ENCODE measurements at regions not wholly inside any gene's neighbourhood (a gene's known extent, or its start where the extent isn't known, plus 50 kb on each side); places are given as distances from the start of the nearest gene placed in this dataset.

DNA sequence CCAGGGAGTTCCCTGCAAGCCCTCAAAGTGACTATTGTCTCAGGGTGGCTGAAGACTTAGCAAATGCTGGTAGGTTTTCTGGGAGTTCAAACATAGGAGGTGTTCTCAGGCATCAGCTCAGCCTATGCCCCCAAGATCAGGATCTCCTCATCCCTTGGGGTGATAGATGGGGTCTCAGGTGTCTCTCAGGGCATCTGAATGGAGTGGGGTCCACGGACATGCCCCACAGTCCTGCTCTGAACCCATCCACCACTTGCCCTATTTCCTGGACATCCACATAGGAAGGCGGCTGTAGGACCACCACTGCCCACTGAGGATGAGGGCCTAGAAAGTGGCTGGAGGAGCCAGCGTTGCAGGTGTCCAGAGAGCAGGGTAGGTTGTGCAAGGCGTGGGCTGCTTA, 287.0 kb upstream of the CXCR4 start:
- DNase-seq (ENCODE audit: low read depth in 2 of 2), result no peak

DNA sequence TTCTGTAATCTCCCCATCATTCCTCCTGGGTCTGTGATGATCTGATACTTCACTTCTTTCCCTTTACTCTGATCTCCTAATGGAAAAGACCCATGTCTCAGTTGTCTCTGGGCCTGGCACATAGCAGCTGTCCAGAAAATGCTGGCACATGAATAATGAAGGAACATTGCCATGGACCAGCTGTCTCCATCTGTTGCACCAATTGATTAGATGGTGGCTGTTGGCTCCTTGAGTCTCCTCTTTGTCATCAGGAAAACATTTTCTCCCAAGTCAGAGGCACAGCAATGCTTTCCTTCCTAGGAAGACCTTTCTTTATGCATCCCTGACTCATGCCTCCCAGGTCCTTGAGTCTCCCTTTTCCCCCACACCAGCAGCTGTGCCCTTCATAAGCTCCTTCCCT, 286.2 kb upstream of the CXCR4 start:
- DNase-seq (ENCODE audit: low read depth in 2 of 2), result no peak

DNA sequence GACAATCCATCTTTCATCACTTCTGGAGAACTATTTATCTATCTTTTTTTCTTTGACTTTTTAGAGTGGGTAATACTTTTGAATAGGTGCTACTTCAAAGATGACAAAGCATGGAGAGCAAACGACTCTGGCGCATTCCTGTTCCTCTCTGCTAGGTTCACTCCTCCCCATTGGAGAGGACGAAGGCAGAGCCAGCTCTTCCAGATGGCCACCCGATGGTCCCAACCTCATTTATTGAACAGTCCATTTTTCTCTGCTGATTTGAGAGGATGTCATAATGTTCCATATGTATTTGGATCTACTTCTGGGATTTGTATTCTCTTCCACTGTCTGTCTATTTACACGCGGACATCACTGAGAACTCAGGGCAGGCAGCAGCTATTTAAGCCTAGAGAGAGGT, 284.3 kb upstream of the CXCR4 start:
- DNase-seq (ENCODE audit: low read depth in 2 of 2), result no peak

DNA sequence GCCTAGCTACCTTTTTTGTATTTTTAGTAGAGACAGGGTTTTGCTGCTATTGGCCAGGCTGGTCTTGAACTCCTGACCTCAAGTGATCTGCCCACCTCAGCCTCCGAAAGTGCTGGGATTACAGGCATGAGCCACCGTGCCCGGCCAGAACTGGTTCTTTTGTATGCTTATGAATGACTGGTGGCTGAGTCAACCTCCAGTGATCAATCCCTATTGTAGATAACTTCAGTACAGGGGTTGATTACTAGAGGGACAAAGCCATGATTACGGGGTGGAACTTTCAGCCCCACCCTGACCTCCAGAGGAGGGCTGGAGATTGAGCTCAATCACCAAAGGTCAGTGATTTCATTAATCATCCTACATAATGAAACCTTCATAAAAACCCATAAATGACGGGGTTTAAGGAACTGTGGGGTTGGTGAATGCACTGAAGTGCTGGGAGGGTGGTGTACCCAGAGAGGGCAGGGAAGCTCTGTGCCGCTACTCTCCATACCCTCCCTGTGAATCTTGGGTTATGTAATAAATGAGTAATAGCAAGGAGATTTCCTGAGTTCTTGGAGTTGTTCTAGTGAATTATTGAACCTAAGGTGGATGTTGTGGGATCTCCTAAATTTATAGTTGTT, 281.8 kb upstream of the CXCR4 start:
- no peak for DNase-seq (ENCODE audit: low read depth in 2 of 2)

DNA sequence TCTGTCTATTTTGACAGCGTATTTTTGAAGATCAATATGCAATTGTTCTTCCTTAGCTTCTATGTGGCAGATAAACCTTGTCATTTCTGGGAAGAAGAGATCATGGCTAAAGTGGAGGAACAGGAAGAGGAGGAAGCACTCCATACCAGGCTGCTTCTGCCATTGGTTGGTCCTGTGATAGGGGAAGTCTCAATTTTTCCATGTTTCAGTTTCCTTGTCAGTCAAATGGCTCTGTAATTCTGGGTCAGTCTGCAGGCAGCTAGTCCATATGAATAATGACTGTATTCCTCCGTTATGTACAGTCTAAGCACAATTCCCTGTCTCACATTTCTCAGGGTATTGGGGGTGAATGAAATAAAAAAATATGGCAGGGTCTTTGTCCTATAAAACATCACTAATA, 277.6 kb upstream of the CXCR4 start:
- DNase-seq (ENCODE audit: low read depth in 2 of 2), result no peak

DNA sequence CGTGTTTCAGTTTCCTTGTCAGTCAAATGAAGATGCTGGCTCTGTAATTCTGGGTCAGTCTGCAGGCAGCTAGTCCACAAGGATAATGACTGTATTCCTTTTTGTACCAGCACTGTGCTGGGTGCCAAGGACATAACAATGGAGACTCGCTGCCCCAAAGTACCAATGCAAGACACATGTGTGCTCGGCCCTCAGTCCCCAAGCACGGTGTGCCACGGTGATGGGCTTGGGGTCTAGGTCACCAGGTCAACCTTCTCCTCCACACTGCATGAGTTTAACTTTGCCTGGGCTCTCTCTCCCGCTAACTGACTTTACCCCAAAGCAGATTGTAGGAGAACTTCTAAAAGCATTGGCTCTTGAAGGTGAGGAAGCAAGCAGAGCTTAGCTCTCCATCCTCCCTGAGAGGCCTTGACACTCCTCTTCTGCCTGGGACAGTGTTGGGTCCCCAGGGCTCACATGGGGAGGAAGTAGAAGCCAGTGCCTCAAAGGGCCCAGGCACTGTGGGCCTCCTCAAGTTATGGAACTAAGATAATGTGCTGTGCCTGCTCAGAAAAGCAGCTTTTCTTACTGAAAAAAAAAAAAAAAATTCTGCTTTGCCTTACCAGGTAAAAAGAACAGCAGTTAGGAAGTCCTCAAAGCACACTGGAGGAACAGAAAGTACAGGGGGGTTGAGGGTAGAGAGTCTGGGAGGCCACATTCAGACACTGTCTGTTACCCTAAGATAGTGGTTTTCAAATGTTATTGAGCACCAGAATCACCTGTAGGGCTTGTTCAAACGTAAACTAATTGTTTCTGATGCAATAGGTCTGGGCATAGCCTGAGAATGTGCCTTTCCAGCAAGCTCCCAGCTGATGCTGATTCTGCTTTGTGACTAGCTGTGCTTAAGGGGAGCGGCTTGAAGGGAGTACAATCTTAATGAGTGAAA, 276.4 kb upstream of the CXCR4 start:
- no peak for DNase-seq (ENCODE audit: low read depth in 2 of 2)

DNA sequence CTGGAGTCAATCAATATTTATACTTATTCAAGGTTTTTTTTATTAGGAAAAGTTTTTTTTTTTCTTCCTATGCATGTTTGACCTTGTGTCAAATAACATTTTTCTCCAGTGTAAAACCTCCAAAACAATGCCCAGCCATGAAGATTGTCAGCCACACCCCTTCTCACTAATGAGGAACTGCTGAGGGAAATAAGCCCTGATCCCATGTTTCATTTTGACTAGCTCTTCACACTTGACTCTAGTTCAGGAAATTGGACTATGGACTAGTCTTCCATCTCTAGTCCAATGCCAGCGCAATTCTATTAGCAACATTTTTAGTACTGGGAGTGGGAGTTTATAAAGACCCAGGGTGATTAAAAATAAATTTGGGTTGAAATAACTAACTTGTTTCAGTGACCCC, 275.6 kb upstream of the CXCR4 start:
- no peak for DNase-seq (ENCODE audit: low read depth in 2 of 2)

DNA sequence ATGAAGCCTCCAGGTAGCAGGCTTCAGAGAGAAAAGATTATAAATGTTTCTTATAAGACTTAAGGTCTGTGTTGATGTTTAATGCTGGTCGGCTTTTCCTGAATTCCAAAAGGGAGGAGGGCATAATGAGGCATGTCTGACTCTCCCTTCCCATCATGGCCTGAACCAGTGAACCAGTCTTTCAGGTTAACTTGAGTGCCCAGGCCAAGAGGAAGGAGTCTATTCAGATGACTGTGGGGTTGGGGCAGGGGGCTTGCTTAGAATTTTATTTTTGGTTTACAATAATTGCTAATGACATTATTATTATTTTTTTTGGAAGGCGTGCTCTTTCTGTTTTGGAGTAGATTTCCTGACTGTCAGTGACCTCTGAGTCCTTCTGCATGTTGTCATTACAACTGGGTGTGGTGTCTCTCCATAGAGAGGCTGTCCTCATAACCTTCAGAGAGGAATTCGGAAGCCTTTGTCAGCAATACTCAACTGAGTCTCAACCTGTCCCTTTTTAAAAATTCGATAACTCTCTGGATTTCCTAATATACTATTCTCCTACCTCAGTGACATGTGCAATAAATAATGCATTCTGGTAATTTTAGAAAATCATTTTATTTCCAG, 275.1 kb upstream of the CXCR4 start:
- no peak for DNase-seq (ENCODE audit: low read depth in 2 of 2)

DNA sequence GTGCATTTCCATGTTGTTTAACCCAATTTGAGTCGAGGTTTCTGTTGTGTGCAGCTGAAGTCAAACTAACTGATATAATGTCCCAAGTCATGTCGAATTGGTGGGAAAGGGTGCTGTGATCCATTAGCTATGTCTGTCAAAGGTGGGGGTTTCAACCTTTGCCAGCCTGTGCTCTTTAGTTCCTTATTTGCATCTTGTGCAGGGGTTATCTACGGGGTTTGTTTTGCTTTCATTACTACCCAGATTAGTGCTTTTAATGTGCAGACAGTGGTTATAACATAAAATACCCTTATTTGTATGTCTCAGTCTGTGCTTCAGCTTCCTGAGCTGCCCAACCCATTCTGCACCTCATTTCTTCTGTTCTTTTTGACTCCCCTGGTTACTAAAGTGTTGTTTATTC, 271.9 kb upstream of the CXCR4 start:
- DNase-seq (ENCODE audit: low read depth in 2 of 2), result no peak

DNA sequence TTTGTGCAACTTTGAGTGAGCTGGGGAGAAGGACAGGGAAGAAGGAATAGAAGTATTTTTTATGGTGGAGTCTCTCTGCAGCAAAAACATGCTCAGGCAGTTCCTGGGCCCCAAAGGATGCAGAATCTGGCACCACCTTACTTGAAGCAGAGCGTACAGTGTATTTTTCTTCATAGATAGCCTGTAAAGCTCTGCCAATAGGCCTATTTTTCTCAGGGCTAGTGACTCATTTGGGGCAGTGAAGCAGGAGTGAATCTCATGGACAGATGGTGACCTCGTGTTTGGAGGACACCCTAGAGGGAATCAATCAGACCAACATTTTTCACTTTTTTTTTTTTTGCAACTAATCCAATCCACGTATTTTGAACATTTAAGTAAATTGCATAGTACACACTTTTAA, 268.1 kb upstream of the CXCR4 start:
- DNase-seq (ENCODE audit: low read depth in 2 of 2), result no peak

DNA sequence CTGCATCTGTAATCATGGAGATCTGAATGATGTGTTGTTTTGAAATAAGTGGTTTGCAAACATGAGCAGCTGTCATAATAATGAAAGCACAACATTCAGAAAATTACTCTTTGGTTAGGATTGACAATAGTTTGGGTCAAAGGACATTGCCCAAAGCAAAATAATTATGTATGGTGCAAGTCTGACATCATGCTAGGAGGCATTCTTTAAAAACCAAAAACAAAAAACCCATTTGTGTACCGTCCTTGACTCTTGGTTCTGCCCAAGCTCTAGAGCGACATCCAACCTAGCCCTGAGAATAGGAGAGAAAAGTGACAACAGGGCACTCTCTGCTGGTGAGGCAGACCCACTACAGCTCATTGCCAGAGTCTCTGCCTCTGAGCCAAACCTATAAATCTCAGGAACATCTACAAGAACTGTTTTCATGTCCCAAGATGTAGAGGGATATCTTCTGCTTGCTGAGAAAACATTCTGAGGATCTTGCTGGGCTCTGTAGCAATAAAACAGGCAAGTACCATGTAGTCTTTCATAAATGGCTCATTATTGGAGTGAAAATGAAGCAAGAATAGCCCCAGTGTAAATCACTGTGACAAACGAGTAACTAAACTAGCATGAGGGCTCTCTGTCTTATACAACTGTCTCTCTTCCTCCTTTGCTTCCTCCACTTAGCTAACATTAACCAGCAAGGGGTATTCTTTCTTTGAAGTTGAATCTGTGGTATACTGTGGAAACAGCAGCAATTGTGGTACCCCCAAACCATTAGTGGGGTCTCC, 266.8 kb upstream of the CXCR4 start:
- peak in 1 of 2 donors; percentile 43 for DNase-seq (ENCODE audit: low read depth in 2 of 2)

DNA sequence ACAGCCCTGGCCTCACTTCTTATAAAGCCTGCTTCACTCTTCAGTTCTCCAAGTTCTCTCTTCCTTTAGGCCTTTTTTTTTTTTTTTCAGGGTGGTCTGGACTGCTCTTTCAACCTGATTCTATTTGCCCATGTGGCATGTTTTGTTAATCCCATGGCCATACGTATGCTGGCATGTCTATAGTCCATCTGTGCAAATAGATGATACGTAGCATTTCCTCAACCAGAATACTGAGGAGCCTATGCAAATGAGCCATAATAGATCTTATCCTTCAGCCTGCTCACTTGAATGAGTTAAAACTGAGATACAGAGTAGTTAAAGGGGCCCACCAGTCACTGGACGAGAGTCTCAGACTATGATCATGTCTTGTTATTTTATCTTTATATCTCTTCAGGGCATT, 265.2 kb upstream of the CXCR4 start:
- no peak for DNase-seq (ENCODE audit: low read depth in 2 of 2)

DNA sequence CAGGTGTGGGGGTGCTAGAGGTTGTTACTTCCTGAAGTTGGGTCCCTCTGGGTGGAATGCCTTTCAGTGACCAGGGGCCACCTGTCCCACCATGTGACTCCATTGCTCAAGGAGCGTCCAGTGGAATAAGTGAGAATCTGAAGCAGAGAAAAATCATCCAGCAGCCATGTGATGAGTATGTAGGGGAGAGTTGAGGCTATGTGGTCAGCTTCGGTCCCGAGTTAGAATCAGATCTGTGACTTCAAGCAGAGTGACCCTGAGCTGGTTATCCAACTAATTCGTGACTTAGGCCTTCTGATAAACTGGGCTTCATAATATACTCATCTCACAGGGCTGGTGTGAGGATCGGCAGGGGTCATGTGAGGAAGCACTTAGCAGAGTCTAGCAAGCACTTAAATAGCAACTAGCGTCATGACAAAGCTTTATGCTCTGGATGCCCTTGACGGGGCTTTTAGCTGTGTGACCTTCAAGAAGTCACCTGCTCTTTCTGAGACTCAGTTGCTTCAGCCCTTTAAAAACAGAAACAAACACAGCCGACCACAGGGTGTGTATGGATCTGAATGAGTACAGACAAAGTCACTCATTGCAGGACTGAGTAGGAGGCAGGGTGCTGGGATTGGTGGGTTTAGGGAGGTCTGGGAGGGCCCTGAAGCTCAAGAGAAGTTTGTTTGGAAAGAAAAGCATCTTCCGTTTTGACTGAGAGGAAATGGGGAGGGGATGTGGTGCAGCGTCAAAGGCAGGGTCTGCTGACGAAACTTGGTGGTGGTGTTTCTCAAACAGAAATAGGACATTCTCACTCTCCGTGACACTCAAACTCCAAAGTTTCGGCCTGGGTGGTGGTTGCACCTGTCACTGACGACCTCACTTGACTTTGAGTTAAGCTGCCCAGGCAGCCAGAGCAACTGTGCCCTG, 264.0 kb upstream of the CXCR4 start:
- peak; percentile 14 to 18 for DNase-seq (ENCODE audit: low read depth in 2 of 2)

DNA sequence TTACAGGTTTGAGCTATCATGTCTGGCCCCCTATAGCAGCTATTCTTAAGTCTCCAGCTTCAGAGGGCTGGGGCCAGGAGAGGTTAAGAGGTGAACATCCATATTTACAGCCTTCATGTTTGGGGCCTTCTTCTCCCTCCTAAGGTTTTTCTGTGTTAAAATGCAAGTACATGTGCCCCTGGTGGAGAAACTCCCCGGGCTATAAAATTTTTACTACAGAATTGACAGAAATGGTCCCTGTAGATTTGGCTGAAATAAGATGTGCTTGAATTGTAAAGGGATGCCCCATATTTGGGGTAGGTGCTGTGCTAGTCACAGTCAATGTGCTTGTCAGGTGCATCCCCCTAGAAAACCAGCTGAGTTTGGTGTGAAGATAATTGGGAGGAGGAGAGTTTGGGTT, 263.3 kb upstream of the CXCR4 start:
- no peak for DNase-seq (ENCODE audit: low read depth in 2 of 2)

DNA sequence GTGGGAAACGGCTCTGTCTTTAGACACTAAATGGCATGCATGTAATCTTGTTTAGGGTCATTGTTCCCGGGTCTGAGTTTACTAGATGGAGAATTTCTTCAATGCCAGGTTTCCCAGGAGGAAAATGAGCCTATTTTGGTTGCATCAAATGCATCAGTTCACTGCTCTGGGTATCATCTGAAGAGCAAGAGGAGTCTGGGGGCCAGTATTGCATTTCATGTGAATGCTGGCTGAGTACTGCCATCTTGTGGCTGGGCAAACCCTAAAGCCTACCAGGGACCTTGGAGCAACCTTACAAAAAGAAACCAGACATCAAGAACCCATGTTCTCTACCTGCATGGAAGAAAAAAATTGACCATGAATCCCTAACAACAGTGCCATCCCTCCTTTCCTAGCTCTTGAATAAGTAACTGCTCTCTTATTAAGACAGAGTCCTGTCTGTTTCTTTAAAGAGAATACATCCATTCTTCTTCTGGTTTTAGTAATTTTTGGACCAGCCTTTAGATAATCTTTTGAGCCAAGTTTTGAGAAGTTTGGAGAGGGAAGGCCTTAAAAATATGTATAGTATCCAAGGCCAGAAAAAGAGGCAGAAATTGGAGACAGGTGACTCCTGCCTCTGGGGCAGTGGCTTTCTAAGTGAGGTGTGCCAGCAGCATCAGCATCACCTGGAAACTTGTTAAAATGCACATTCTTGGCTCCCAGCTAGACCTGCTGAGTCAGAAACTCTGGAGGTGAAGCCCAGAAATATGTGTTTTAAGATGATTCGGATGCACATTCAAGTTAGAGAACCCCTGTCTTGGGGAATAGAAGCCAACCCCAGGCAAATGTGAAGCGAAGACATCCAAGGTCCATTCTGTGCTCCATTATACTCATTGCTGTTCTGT, 261.0 kb upstream of the CXCR4 start:
- DNase-seq (ENCODE audit: low read depth in 2 of 2), result peak; percentile 56 to 63

DNA sequence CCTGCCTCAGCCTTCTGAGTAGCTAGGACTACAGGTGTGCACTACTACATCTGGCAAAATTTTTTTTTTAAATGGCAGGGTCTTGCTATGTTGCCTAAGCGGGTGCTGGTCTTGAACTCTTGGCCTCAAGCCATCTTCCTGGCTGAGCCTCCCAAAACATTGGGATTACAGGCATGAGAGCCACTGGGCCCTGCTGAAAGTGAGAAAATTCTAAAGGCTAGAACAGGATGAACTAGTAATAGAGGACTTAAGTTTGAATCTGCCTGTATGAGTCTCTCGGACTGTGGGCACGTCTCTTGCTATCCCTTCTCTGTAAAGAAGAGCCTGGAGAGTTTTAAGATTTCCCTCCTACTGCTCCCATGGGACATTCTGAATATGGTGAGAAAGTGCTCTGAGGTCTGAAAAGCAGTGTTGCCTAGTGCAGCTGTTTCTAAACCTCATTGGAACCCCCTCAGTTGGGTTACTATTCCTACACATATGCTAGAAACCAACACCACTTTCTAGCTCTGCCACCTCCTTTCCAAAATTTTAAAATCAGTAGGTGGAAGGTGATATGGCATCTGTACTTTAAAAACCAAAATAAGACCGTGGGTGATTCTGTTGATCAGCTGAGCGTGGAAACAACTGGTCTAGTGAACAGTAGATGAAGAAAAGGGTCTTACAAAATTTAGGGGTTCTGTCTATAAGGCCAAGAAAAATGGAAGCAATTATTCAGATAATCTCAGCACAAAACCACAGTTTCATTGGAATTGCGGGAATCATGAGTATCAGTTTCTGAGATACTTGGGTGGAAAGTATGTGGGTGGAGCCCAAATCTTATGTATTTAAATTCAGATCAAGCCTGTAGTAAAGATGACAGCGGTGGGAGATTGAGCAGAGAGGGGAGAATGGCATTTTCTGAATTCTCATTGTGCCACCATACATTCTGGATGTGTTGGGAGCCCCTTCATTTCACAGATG, 259.8 kb upstream of the CXCR4 start:
- DNase-seq (ENCODE audit: low read depth in 2 of 2), result no peak

DNA sequence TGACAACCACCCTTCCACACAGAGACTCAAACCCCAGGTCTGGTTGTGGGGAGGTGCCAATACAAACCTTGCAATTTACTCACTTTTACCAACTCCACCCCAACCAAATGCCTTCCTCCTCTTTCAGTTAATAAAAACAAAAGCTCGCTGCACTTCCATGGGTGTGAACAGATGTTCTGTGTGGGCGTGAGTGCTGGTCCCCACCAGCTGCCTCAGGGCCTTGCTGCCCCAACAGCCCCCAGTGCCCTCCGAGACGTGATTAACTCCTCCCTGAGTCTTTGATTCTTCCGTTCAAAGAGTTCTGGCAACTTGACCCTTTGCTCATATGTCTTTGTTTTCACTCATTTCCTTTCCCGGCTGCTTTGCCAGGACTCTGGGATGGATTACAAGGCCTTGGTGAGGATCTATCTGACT, 258.9 kb upstream of the CXCR4 start:
- no peak for DNase-seq (ENCODE audit: low read depth in 2 of 2)

DNA sequence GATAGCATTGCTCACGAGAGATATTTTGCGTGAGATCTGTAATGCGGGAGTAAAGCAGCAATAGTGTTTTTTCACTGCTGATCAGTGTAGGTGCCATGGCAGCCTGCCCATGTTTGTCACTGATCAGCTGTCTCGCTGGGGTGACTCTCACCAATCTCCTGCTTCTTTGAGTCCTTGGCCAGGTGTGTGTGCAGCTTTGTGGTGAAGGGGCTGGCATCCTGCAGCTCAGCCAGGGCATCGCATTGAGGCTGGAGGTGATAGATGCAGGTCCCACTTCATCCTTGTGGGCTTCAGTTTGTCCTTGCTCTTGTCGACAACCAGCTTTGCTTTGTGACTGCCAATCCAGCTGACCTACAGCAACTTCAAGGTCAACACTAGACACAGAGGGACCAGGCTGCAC, 258.3 kb upstream of the CXCR4 start:
- DNase-seq (ENCODE audit: low read depth in 2 of 2), result no peak

Data from stimulated activated CD4-positive, alpha-beta T cell treated with anti-CD3 and anti-CD28 coated beads, Interleukin-1b, Interleukin-23, amount 100 ng/mL, for 4 hours (primary cell).